Muscle of leg (tissue), 3 donors: ENCODE measurements at regions not wholly inside any gene's neighbourhood (a gene's known extent, or its start where the extent isn't known, plus 50 kb on each side); places are given as distances from the start of the nearest gene placed in this dataset.

Experiments
- DNase-seq: peaks from one replicate; pipeline ENCODE4 v3.0.0; 2013
- H3K27ac ChIP-seq: one replicate; pipeline ENCODE4 v1.5.1; 2013; ENCODE audit warnings: mild to moderate bottlenecking, low read length, control low read depth
- H3K27me3 ChIP-seq: one replicate; pipeline ENCODE4 v1.6.1; 2013; ENCODE audit warnings: low read length; ENCODE audit not compliant: control insufficient read depth, insufficient read depth
- H3K36me3 ChIP-seq: one replicate; pipeline ENCODE4 v1.6.1; 2013; ENCODE audit warnings: low read length; ENCODE audit not compliant: control insufficient read depth, insufficient read depth
- H3K4me1 ChIP-seq: one replicate; pipeline ENCODE4 v1.6.1; 2013; ENCODE audit warnings: low read length; ENCODE audit not compliant: control insufficient read depth, insufficient read depth
- H3K4me3 ChIP-seq: one replicate; pipeline ENCODE4 v1.5.1; 2013; ENCODE audit warnings: low read length, control low read depth
- H3K9me3 ChIP-seq: replicated peaks from 2 replicates; pipeline ENCODE4 v1.6.1; 2013; ENCODE audit warnings: low read depth, low read length; ENCODE audit not compliant: control insufficient read depth
- WGBS: methylation state at CpG from one replicate; pipeline ENCODE4 v1.1.5; 2013; ENCODE audit warnings: missing lambda C conversion rate; ENCODE audit not compliant: insufficient coverage; 5-methylcytosine and 5-hydroxymethylcytosine counted together

DNA sequence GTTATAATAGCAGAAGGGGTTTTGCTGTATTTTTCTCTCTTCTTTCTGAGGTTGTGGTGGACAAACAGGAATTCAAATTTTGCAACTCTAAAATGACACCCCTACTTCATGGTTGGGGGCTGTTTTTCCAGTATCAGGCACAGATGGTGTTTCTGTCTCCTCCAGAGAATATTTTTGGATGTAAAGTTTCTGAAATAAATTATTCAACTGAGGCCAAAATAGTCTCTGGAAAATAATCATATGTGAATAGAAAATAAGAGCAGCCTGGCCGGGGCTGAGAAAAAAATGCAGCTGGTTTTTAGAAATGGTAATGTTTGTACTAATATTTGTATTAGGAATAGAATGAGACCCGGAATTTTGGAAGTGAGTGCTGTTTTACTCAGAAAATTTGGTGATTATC, 121.3 kb upstream of the ADAMTS9 start:
- no peaks in the 10 kb centered on the region for H3K9me3 ChIP-seq
- DNase-seq, result peak; percentile 86
- WGBS, result 0% methylated on average over 1 of the region's 2 CpGs

DNA sequence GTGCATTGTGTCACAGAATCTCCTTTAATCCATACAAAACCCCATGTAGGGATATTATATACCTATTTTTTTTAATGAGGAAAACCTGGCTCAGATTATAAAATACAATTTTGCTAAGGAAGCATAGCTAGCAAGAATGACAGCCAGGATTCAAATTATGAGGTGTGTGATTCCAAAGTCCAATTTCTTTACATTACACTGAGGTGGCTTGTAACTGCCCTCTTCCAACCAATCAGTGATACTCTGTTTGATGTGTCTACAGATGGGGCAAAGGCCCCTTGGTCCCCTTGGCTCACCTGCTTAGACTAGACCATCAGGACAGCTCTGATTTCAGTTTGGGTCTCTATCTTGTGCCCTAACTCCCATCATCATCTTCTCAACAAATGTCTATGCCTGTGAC, 120.3 kb upstream of the ADAMTS9 start:
- no peak overlapping the region for H3K4me3 ChIP-seq
- no peak for DNase-seq
- H3K4me1 ChIP-seq, result peaks cover 24% of the 10 kb centered on the region
- no peaks in the 10 kb centered on the region for H3K9me3 ChIP-seq
- no peaks in the 10 kb centered on the region for H3K36me3 ChIP-seq
- H3K27me3 ChIP-seq, result no peaks in the 10 kb centered on the region
- peak overlapping the region; percentile 65 for H3K27ac ChIP-seq

More for the DNA sequence above, 121.3 kb upstream of the ADAMTS9 start:
- no peaks in the 10 kb centered on the region for H3K27me3 ChIP-seq
- no peaks in the 10 kb centered on the region for H3K36me3 ChIP-seq
- peaks cover 33% of the 10 kb centered on the region for H3K4me1 ChIP-seq
- H3K4me3 ChIP-seq, result no peak overlapping the region
- H3K27ac ChIP-seq, result peak overlapping the region; percentile 60

DNA sequence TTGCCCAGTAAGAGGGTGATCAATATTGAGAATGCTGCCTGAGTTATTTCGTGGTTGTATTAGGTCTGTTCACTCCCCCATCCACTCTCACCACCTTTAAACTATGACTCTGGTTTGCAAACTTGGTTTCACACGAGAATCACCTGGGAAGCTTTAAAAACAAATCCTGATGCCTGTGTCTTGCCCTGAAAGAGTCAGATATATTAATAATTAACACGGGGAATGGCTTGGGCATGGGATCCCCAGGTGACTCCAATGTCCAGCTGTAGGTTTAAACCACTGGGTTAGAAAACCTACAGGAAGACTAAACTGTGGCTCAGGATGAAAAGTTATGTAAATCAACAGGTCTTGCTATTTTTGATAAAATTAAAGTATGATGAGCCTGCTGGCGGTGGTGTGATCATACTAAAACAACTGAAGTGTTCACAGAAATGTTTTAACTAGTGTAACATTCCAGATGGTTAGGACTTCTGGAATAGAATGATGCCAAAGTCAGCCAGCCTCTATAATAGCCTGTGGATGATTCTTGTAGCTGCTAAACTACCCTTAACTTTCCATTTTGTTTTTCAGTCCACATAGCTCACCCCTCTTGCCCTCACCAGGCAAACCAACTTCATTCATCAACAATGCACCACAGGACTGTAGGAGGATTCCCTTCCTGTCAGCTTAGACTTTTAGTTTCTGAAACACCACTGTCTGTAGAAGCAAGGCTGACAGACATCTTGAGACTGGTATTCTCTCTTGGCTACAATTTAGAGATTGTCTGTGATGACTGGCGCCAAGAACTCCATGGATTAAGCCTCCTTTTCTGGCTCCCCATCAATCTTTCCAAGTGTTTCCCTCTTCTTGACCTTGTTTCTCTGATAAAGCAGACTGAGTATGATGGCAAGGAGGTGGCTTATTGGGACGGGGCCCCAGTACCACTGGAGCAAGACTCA, 119.1 kb upstream of the ADAMTS9 start:
- no peak for DNase-seq
- H3K27ac ChIP-seq, result no peak overlapping the region
- no peak overlapping the region for H3K4me3 ChIP-seq
- H3K27me3 ChIP-seq, result no peaks in the 10 kb centered on the region
- 100% methylated on average over 1 of the region's 6 CpGs for WGBS
- no peaks in the 10 kb centered on the region for H3K9me3 ChIP-seq
- no peaks in the 10 kb centered on the region for H3K36me3 ChIP-seq
- peaks cover 24% of the 10 kb centered on the region for H3K4me1 ChIP-seq

DNA sequence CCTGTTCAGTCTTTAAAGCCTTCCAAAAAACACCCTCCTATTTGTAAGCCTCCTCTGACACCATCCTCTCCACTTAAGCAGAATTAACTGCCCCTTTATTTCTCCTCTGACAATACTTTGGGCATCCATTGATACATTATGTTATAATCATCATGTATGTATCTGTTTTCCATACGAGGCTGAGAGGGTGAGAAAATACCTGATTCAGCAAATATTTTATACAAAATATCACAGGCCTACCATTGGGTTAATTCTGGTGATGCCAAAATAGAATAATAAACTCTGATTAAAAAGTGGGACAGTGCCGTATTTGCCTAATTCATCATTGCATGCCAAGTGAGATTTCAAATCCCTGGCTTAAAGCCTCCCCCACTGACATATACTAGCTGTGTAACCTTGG, 118.2 kb upstream of the ADAMTS9 start:
- Histone ChIP-seq H3K27ac (no peak overlapping the region), H3K4me3 (no peak overlapping the region), H3K27me3 (no peaks in the 10 kb centered on the region), H3K9me3 (no peaks in the 10 kb centered on the region), H3K4me1 (peaks cover 24% of the 10 kb centered on the region), H3K36me3 (no peaks in the 10 kb centered on the region)
- no CpG with 5 or more reads among the region's 2 CpGs for WGBS
- no peak for DNase-seq

DNA sequence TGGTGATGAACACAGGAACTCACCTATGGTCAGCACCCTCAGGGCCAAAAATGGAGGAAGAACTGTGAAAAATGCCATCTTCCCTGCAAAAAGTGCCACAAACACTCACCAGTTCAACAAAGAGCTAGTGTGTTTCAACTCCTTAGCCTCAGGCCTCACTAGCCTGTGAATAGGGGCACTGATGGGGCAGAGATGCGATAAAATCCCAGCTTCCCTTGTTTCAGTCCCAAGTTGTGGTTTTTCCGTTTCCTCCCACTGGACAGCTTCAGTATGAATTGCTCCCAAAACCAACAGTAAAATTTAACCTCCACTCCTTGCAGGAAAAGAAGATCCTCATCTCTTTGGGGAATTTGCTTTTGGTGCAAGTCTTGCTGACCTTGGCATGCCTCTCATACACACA, 117.4 kb upstream of the ADAMTS9 start:
- no peak for DNase-seq
- H3K4me1 ChIP-seq, result peaks cover 24% of the 10 kb centered on the region
- no peak overlapping the region for H3K4me3 ChIP-seq
- H3K27me3 ChIP-seq, result no peaks in the 10 kb centered on the region
- H3K27ac ChIP-seq, result no peak overlapping the region
- H3K36me3 ChIP-seq, result no peaks in the 10 kb centered on the region
- H3K9me3 ChIP-seq, result no peaks in the 10 kb centered on the region
- 58% methylated on average over 2 of the region's 2 CpGs for WGBS

DNA sequence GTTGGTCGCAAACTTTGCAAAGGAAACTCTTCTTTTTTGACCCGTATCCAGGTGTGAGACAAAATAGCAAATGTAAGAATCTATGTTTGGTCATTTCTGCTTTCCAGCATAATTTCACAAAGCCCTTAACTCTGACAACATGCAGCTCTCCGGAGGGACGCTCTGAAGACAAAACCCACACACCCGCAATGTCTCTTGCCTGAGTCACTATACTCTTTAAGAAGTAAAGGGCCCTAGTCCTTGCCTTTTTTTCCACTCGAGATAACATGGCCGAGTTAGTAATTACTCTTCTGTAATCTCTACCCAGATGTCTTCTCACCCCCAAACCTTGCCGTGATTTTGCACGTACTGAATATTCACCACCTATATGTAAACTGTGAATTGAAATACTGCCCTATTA, 115.7 kb upstream of the ADAMTS9 start:
- H3K27me3 ChIP-seq, result no peaks in the 10 kb centered on the region
- no peaks in the 10 kb centered on the region for H3K9me3 ChIP-seq
- DNase-seq, result no peak
- 83% methylated on average over 2 of the region's 9 CpGs for WGBS
- no peaks in the 10 kb centered on the region for H3K36me3 ChIP-seq
- peaks cover 18% of the 10 kb centered on the region for H3K4me1 ChIP-seq
- H3K27ac ChIP-seq, result no peak overlapping the region
- H3K4me3 ChIP-seq, result no peak overlapping the region

DNA sequence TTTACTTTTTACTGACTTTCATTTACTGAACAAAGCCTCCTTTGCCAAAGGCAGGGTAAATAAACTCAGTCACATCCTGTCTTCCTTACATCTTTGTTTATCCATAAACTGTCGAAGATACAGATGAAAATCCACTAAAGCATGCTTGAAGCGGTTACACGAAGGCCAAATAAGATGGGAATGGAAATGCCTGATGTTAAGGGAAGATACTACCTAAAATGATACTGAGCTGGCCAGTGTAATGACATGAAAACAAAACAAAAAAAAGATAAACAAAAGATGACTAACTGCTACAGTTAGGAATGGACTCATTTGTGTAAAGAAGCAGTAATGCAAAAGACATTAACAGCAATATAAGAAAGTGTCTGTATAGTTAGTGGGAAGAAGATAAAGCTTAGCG, 114.7 kb upstream of the ADAMTS9 start:
- H3K27me3 ChIP-seq, result no peaks in the 10 kb centered on the region
- H3K4me1 ChIP-seq, result peaks cover 14% of the 10 kb centered on the region
- H3K36me3 ChIP-seq, result no peaks in the 10 kb centered on the region
- H3K4me3 ChIP-seq, result no peak overlapping the region
- no CpG with 5 or more reads among the region's 4 CpGs for WGBS
- DNase-seq, result no peak
- H3K27ac ChIP-seq, result no peak overlapping the region
- no peaks in the 10 kb centered on the region for H3K9me3 ChIP-seq

DNA sequence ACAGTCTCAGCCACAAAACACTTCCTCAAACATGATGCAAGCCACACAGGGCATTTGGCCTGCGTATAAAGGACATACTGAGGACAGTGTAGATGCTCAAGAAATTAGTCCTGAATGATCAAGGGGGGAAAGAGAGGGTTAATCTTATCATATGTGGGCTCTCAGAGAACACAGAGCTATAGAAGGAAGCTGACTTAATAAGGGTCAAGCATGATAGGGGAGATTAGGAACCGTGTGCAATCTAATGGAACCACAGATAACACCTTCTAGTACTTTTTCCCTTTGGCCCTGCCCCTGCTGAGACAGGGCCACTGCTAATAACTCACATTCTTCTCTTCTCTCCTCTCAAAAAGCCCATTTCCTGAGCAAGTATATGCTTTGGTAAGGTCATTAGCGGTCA, 114.1 kb upstream of the ADAMTS9 start:
- DNase-seq, result no peak

DNA sequence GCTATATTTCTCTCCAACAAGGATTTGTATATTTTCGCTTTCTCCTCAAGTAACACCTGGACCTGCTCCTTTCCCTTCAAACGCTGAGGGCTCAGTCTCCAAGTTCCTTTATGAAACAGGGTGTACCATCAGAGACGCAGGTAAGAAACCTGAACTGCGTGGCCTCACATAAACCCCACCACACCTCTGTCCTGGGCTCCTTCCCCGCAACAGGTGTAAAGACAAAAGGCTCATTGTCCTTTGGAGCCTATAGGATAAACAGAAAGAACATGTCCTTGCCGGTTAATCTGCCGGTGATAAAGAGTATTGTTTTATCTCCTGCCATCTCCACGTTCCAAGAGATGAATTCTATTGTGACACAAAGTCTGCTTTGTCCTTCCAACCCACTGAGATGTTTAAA, 111.8 kb upstream of the ADAMTS9 start:
- peaks cover 3% of the 10 kb centered on the region for H3K4me1 ChIP-seq
- H3K9me3 ChIP-seq, result no peaks in the 10 kb centered on the region
- no peak for DNase-seq
- H3K4me3 ChIP-seq, result no peak overlapping the region
- H3K27ac ChIP-seq, result no peak overlapping the region
- H3K36me3 ChIP-seq, result no peaks in the 10 kb centered on the region
- no peaks in the 10 kb centered on the region for H3K27me3 ChIP-seq
- 96% methylated on average over 4 of the region's 8 CpGs for WGBS

More for the DNA sequence above, 114.1 kb upstream of the ADAMTS9 start:
- WGBS, result 100% methylated on average over 1 of the region's 3 CpGs
- no peaks in the 10 kb centered on the region for H3K27me3 ChIP-seq
- no peak overlapping the region for H3K27ac ChIP-seq
- peaks cover 11% of the 10 kb centered on the region for H3K4me1 ChIP-seq
- no peaks in the 10 kb centered on the region for H3K36me3 ChIP-seq
- no peaks in the 10 kb centered on the region for H3K9me3 ChIP-seq
- no peak overlapping the region for H3K4me3 ChIP-seq

DNA sequence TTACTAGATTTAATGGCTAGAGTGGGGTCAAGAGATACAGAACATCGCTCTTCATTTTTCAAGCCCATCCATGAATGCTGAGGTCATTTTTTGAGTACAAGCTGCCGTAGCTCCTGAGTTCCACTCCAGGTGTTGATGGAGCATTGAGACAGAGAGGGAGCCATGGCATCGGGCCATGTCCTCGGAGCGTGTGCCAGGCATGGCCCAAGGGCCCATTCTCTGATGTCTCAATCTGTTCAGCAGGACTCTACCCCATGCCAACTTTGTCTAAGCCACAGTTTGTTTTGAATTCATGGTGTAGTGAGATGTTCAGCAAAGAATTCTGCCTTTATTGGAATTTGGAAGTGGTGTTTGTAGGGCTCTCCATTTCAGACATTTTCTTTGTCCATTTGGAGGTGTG, 110.5 kb upstream of the ADAMTS9 start:
- H3K27ac ChIP-seq, result no peak overlapping the region
- whole genome bisulfite sequencing, result 76% methylated on average over 4 of the region's 5 CpGs
- no peaks in the 10 kb centered on the region for H3K27me3 ChIP-seq
- DNase-seq, result no peak
- no peak overlapping the region for H3K4me3 ChIP-seq
- no peaks in the 10 kb centered on the region for H3K9me3 ChIP-seq
- peaks cover 3% of the 10 kb centered on the region for H3K4me1 ChIP-seq
- no peaks in the 10 kb centered on the region for H3K36me3 ChIP-seq
